ENCODE measurements at regions not wholly inside any gene's neighbourhood (a gene's known extent, or its start where the extent isn't known, plus 50 kb on each side); places are given as distances from the start of the nearest gene placed in this dataset.
A peak's percentile ranks its signal among the peaks of the same experiment; 100 is the strongest.

DNA sequence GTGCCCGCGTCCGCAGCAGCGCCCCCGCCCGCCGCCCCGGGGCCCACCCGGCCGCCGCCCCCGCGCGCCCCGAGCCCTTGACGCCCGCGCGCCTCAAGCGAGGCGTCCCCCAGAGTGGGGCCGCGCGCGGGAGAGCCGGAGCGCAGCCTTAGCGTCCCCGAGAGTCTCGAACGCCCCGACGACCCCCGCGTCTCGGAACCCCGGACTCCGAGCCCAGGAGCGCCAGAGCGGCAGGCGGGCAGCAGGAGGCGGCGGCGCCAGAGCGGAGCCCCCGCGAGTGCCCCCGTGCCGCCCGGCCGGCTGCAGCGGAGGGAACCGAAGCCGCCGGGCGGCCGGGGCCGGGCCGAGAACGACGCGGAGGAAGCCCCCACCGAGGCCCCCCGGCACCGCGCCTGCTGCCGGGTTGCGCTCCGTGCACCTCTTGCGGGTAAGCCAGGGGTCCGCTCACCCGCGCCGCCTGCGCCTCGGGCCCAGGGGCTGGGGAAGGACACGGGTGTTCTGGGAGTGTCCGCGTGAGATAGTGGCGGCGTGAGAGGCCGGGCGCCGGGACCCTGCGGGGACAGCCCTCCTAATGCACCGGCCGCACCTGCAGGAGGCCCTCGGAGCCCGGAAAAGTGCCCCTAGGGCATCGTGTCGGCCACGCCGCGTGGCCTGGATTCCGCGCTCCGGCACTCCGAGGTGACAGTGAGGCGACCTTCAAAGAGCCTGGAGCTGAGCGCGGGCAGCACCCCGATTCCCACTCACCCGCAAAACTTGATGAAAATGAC is 52.0 kb upstream of the ULK4 start:
- peak; percentile 26 to 44 for DNase-seq (ENCODE audit: low read depth in 2 of 2)

DNA sequence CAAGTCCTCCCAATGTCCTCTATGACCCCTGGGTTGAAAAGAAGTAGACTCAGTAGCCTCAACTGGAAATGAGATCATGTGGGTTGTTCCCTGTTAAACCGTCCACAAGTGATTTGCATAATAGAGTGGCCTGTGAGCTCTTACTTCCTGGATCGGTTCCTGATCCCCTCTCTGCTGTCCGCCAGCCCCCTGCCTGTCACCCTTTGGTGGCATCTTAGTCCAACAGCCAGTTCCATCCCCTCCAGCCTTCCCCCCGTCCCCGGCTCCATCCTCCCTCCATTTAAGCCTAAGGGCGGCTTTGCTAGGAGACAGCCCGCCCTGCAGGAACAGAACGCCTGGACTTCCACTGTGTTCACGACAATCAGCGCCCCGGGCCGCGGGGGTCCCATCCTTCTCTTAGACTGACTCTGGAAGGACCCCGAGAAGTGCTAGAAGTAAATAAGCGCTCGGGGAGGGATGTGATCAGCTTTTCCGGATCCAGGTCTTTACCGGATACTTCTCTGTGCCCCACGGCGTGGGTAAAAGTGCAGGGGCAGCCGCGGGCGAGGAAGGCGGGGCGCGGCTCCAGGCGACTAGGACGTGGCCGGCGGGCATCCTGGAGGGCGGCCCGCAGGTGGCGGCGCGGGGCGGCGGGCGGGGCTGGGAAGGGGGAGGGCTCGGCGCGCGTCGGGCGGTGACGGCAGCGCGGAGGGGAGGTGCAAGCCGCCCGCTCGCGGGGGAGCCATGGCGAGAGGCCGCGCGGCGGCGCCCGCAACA is 51.2 kb upstream of the ULK4 start:
- DNase-seq (ENCODE audit: low read depth in 2 of 2), result peak; percentile 78 to 85

DNA sequence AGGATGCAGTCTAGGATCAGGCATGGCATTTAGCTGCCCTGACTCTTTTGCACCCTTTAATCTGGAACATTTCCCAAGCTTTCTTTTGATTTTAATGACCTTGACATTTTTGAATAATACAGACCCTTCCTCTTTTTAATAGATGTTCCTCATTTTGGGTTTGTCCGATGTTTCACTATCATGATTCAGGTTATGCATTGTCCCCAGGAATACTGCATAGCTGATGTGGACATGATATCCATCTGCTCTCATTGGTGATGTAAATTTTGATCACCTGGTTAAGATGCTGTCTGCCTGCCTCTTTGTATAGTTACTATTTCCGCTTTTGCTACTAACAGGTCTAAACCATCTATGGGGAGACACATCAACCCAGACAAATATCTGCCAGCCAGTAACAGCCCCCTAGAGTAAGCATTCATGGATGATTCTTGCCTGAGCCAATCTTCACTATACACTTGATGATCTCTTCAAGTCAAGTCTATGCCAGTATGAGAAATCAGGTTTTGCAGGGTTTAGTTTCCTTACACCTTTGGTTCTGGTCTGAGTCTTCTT is 50.6 kb upstream of the ULK4 start:
- DNase-seq (ENCODE audit: low read depth in 2 of 2), result no peak

Measured in lung microvascular endothelial cell (primary cell).